ENCODE measurements at regions not wholly inside any gene's neighbourhood (a gene's known extent, or its start where the extent isn't known, plus 50 kb on each side); places are given as distances from the start of the nearest gene placed in this dataset.

GRCh38 chr1:228999446-229000170 is 264.3 kb downstream of the RHOU start:
- no peaks in the 10 kb centered on the region for H3K9me3 ChIP-seq (replicated peaks in 1 of 3)
- no peaks in the 10 kb centered on the region for H3K27me3 ChIP-seq
- H3K4me1 ChIP-seq (replicated peaks in 1 of 2): no peaks in the 10 kb centered on the region
- no peak for DNase-seq
- WGBS, 4 donors: 87 to 90% (median 90%) methylated on average over 9 of the region's 9 CpGs
- TF ChIP-seq, protein P1, sequence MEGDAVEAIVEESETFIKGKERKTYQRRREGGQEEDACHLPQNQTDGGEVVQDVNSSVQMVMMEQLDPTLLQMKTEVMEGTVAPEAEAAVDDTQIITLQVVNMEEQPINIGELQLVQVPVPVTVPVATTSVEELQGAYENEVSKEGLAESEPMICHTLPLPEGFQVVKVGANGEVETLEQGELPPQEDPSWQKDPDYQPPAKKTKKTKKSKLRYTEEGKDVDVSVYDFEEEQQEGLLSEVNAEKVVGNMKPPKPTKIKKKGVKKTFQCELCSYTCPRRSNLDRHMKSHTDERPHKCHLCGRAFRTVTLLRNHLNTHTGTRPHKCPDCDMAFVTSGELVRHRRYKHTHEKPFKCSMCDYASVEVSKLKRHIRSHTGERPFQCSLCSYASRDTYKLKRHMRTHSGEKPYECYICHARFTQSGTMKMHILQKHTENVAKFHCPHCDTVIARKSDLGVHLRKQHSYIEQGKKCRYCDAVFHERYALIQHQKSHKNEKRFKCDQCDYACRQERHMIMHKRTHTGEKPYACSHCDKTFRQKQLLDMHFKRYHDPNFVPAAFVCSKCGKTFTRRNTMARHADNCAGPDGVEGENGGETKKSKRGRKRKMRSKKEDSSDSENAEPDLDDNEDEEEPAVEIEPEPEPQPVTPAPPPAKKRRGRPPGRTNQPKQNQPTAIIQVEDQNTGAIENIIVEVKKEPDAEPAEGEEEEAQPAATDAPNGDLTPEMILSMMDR (IDR thresholded peaks at IDR 0.05): no peak
- no peak for TF ChIP-seq POLR2A (IDR thresholded peaks at IDR 0.05)
- intact Hi-C loops (cut with DNase I): no loop called here
- H3K4me3 ChIP-seq: no peak overlapping the region
- H3K27ac ChIP-seq: no peak overlapping the region
- H3K36me3 ChIP-seq (replicated peaks in 1 of 2): no peaks in the 10 kb centered on the region

GRCh38 chr1:229000187-229000586 is 264.9 kb downstream of the RHOU start:
- Histone ChIP-seq H3K9me3 (replicated peaks in 1 of 3) (no peaks in the 10 kb centered on the region), H3K36me3 (replicated peaks in 1 of 2) (no peaks in the 10 kb centered on the region), H3K27ac (no peak overlapping the region), H3K4me3 (no peak overlapping the region), H3K27me3 (no peaks in the 10 kb centered on the region), H3K4me1 (replicated peaks in 1 of 2) (no peaks in the 10 kb centered on the region)
- TF ChIP-seq, protein P1 (IDR thresholded peaks at IDR 0.05): no peak
- TF ChIP-seq POLR2A (IDR thresholded peaks at IDR 0.05): no peak
- DNase-seq: no peak
- intact Hi-C loops (cut with DNase I): no loop called here
- WGBS, 4 donors: 93 to 97% (median 96%) methylated on average over 8 of the region's 8 CpGs

DNA sequence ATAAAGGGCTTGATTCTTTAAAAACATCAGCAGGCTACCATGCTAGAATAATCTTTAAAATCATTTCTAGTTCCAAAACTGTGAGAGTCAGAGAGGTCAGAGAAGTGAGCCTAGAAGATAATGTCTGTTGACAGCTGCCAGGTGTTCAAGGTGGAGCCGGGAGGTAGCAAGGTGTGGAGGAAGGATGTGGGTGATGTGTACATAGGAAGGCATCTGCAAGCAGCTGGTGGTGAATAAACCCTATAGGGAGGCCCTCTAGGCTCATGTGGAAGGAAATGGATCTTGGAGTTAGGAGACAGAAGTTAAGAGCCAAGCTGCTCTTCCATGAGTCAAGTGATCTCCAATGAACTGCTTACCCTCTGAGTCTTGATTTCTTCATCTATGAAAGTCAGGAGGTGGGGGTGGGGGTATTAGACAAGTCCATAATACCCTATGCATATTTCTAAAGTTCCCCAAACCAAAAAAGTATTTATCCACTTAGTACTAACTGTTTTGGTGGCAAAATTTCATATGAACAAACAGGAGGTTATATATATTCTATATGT is 266.3 kb downstream of the RHOU start:
- TF ChIP-seq, protein P1 (IDR thresholded peaks at IDR 0.05): no peak
- TF ChIP-seq POLR2A (IDR thresholded peaks at IDR 0.05): no peak
- no peak for DNase-seq
- intact Hi-C loops (cut with DNase I): no loop called here
- Histone ChIP-seq H3K4me1 (replicated peaks in 1 of 2) (no peaks in the 10 kb centered on the region), H3K36me3 (replicated peaks in 1 of 2) (no peaks in the 10 kb centered on the region), H3K9me3 (replicated peaks in 1 of 3) (no peaks in the 10 kb centered on the region), H3K27me3 (no peaks in the 10 kb centered on the region), H3K27ac (no peak overlapping the region), H3K4me3 (no peak overlapping the region)
- WGBS, 4 donors: 70 to 83% (median 78%) methylated on average over 1 of the region's 1 CpG

- no peak overlapping the region for H3K4me3 ChIP-seq
- no peaks in the 10 kb centered on the region for H3K36me3 ChIP-seq (replicated peaks in 1 of 2)
- no peak overlapping the region for H3K27ac ChIP-seq
- no peak for DNase-seq
- intact Hi-C loops (cut with DNase I): no loop called here
- TF ChIP-seq, protein P1 (IDR thresholded peaks at IDR 0.05): no peak
- no peak for TF ChIP-seq POLR2A (IDR thresholded peaks at IDR 0.05)
- H3K27me3 ChIP-seq: no peaks in the 10 kb centered on the region
- H3K4me1 ChIP-seq (replicated peaks in 1 of 2): no peaks in the 10 kb centered on the region
- 91 to 98% (median 97%) methylated on average over 3 of the region's 3 CpGs for WGBS, 4 donors
- no peaks in the 10 kb centered on the region for H3K9me3 ChIP-seq (replicated peaks in 1 of 3)
Observed at GRCh38 chr1:229002037-229002436, 266.8 kb downstream of the RHOU start.
